ENCODE measurements at regions not wholly inside any gene's neighbourhood (a gene's known extent, or its start where the extent isn't known, plus 50 kb on each side); places are given as distances from the start of the nearest gene placed in this dataset.

DNA sequence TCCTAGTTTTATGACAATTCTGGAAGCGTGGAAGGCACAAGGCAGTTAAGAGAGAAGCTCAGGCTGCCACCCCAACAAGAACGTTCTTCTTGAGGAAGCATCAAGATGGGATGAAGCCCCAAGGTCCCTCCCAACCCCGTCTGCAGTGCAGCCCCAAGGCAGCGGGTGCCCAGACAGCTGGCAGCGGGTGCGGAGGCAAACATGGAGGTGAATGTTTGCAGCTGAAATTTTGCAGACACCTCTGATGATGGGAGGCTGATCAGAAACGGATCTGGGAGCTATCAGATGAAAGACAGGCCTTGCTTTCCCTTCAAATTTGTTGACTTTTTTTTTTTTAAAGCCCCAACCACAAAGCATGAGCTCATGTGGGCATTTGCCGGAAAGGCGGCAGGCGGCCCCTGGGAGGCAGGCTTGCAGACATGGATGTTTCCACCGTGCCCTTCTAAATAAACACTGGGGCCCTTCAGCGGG lies 230.7 kb upstream of the RTL1 start:
- Histone ChIP-seq H3K27ac (ENCODE audit: low read length) (no peak overlapping the region), H3K4me1 (ENCODE audit: control insufficient read depth, insufficient read depth, low read length) (no peaks in the 10 kb centered on the region), H3K9me3 (ENCODE audit: control insufficient read depth, insufficient read depth, low read depth, low read length) (no peaks in the 10 kb centered on the region), H3K27me3 (ENCODE audit: control insufficient read depth, insufficient read depth, low read length) (no peaks in the 10 kb centered on the region), H3K36me3 (ENCODE audit: control insufficient read depth, insufficient read depth, low read length) (no peaks in the 10 kb centered on the region), H3K4me3 (ENCODE audit: low read depth in 2 of 2, low read length in 2 of 2) (no peak overlapping the region)
- in situ Hi-C loops (cut with HindIII; ENCODE audit: low pct_unique_long_range_greater_than_20kb, low sequenced_read_pairs) (no loop called here), intact Hi-C loops (cut with micrococcal nuclease; ENCODE audit: unreplicated experiment) (no loop called here)
- TF ChIP-seq POLR2AphosphoS5 (IDR thresholded peaks at IDR 0.05; ENCODE audit: low read depth, low read length): no peak
- TF ChIP-seq, protein P1, sequence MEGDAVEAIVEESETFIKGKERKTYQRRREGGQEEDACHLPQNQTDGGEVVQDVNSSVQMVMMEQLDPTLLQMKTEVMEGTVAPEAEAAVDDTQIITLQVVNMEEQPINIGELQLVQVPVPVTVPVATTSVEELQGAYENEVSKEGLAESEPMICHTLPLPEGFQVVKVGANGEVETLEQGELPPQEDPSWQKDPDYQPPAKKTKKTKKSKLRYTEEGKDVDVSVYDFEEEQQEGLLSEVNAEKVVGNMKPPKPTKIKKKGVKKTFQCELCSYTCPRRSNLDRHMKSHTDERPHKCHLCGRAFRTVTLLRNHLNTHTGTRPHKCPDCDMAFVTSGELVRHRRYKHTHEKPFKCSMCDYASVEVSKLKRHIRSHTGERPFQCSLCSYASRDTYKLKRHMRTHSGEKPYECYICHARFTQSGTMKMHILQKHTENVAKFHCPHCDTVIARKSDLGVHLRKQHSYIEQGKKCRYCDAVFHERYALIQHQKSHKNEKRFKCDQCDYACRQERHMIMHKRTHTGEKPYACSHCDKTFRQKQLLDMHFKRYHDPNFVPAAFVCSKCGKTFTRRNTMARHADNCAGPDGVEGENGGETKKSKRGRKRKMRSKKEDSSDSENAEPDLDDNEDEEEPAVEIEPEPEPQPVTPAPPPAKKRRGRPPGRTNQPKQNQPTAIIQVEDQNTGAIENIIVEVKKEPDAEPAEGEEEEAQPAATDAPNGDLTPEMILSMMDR (IDR thresholded peaks at IDR 0.05): no peak
- TF ChIP-seq SIN3A (IDR thresholded peaks at IDR 0.05; ENCODE audit: borderline replicate concordance, insufficient read depth, low read depth, low read length): no peak
- TF ChIP-seq TCF7L2 (IDR thresholded peaks at IDR 0.05; ENCODE audit: low read depth, low read length): no peak
- TF ChIP-seq, protein P2, sequence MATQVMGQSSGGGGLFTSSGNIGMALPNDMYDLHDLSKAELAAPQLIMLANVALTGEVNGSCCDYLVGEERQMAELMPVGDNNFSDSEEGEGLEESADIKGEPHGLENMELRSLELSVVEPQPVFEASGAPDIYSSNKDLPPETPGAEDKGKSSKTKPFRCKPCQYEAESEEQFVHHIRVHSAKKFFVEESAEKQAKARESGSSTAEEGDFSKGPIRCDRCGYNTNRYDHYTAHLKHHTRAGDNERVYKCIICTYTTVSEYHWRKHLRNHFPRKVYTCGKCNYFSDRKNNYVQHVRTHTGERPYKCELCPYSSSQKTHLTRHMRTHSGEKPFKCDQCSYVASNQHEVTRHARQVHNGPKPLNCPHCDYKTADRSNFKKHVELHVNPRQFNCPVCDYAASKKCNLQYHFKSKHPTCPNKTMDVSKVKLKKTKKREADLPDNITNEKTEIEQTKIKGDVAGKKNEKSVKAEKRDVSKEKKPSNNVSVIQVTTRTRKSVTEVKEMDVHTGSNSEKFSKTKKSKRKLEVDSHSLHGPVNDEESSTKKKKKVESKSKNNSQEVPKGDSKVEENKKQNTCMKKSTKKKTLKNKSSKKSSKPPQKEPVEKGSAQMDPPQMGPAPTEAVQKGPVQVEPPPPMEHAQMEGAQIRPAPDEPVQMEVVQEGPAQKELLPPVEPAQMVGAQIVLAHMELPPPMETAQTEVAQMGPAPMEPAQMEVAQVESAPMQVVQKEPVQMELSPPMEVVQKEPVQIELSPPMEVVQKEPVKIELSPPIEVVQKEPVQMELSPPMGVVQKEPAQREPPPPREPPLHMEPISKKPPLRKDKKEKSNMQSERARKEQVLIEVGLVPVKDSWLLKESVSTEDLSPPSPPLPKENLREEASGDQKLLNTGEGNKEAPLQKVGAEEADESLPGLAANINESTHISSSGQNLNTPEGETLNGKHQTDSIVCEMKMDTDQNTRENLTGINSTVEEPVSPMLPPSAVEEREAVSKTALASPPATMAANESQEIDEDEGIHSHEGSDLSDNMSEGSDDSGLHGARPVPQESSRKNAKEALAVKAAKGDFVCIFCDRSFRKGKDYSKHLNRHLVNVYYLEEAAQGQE (IDR thresholded peaks at IDR 0.05; ENCODE audit: insufficient read depth in 1 of 2, low read depth in 2 of 2, low read length in 1 of 2): no peak
- DNase-seq (ENCODE audit: low read depth, low spot score) (no peak), ATAC-seq (no peak)
- ChIA-PET POLR2A (no interaction called here), CTCF (interaction anchor here (0.7 kb wide), 1 partner anchor 670 kb away, joined by 4 read pairs; no protein-coding TSS in a partner anchor)
- BruUV-seq (replicated peaks): no TSS peak

- ChIA-PET CTCF (no interaction called here), POLR2A (no interaction called here)
- no peaks in the 10 kb centered on the region for H3K4me1 ChIP-seq (ENCODE audit: control insufficient read depth, insufficient read depth, low read length)
- H3K27me3 ChIP-seq (ENCODE audit: control insufficient read depth, insufficient read depth, low read length): no peaks in the 10 kb centered on the region
- in situ Hi-C loops (cut with HindIII; ENCODE audit: low pct_unique_long_range_greater_than_20kb, low sequenced_read_pairs) (no loop called here), intact Hi-C loops (cut with micrococcal nuclease; ENCODE audit: unreplicated experiment) (no loop called here)
- ATAC-seq (no peak), DNase-seq (ENCODE audit: low read depth, low spot score) (no peak)
- TF ChIP-seq, protein P2 (IDR thresholded peaks at IDR 0.05; ENCODE audit: insufficient read depth in 1 of 2, low read depth in 2 of 2, low read length in 1 of 2): no peak
- TF ChIP-seq, protein P1 (IDR thresholded peaks at IDR 0.05): no peak
- TF ChIP-seq SIN3A (IDR thresholded peaks at IDR 0.05; ENCODE audit: borderline replicate concordance, insufficient read depth, low read depth, low read length): no peak
- TF ChIP-seq TCF7L2 (IDR thresholded peaks at IDR 0.05; ENCODE audit: low read depth, low read length): no peak
- no peak for TF ChIP-seq POLR2AphosphoS5 (IDR thresholded peaks at IDR 0.05; ENCODE audit: low read depth, low read length)
- H3K27ac ChIP-seq (ENCODE audit: low read length): no peak overlapping the region
- H3K4me3 ChIP-seq (ENCODE audit: low read depth in 2 of 2, low read length in 2 of 2): no peak overlapping the region
- no TSS peak for BruUV-seq (replicated peaks)
- H3K36me3 ChIP-seq (ENCODE audit: control insufficient read depth, insufficient read depth, low read length): no peaks in the 10 kb centered on the region
- no peaks in the 10 kb centered on the region for H3K9me3 ChIP-seq (ENCODE audit: control insufficient read depth, insufficient read depth, low read depth, low read length)
These were observed 231.4 kb upstream of the RTL1 start for GRCh38 chr14:101134851-101135433.

All from Panc1 (cell line).